GM21723 (cell line): ENCODE measurements at regions not wholly inside any gene's neighbourhood (a gene's known extent, or its start where the extent isn't known, plus 50 kb on each side); places are given as distances from the start of the nearest gene placed in this dataset.

ENCODE experiments used
- ATAC-seq: cut with Tn5 transposase; IDR thresholded peaks from one replicate; pipeline ENCODE4 v1.9.1; 2021; ENCODE audit warnings: mild to moderate bottlenecking, moderate library complexity; ENCODE audit not compliant: unreplicated experiment

GRCh38 chr10:111131168-111131799 is 54.5 kb downstream of the ADRA2A start:
- no peak for ATAC-seq

- no peak for ATAC-seq
These were observed 60.2 kb downstream of the ADRA2A start for GRCh38 chr10:111137007-111137406.

DNA sequence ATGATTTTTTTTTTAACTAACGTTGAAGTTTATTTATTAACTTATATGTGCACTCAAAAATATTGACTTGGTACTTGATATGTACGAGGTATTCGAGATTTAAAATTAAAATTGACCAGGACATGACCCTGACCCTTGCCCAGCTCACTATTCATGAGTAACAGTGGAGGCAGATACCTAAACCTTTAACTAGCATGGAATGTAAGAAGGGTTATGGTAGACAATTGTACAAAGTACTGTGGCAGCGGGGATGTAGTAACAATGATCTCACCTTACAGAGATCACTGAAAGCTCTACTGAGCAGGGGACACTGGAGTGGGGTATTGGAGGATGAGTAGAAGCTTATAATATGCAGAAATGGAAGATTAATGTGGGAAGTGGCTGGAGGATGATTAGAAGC is 60.8 kb downstream of the ADRA2A start:
- ATAC-seq, result no peak

GRCh38 chr10:111138544-111138943 is 61.7 kb downstream of the ADRA2A start:
- no peak for ATAC-seq

GRCh38 chr10:111139567-111139966 is 62.7 kb downstream of the ADRA2A start:
- ATAC-seq, result no peak

DNA sequence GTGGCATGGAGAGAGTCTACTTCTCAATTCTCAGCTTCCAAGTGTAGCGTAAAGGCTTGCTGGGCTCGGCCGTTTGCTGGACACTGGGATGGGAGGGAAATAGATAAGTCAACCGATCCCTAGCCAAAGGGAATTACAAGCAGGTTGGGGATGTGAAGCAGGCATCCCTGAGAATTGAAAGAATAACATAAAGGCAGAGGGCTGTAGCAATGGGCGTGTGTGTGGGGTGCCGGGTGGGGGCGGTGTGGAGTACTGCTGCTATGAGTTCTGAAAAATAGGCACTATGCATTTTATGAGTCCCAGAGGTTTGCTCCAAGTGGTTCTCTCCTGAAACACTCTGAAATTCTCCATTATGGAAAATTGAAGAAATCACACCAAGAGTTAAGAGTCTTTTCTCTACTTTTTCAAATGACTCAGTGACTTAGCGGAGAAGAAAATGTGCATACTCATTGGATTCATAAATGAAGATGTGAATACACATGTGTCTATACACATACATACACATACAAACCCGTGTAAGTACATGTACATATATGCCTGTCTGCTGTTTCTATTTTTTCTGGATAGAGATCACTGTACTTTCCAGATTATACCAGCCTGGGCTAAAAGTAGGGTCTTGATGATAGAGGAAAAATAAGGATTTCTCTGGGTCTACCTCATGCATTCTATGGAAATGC is 65.4 kb downstream of the ADRA2A start:
- no peak for ATAC-seq

DNA sequence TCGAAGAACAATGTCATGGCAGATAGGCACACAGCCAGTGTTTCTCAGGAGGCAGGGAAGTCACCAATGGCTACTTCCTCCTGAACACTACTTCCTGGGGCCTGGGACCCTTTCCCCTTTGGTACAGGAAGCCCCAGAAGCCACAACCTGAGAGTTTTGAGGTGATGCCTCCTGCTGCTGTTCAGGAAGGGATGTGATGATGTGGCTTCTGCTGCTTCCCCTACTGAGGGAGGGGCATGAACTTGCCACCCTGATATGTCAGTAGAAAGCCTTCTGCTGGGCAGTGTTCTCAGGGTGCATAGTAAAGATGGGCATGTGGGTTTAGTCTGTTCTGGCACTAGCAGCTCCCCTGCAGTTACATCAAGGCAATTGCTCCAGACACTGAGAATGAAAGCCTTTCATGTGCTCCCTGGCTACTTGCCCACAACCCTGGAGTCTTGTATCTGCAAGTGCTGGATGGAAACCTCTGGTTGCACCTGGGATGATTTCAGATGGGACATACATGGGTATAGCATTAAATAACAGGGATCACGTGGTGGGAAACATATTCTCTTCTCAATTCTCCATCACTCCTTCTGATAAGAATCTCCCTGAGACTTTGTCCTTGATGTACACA is 69.3 kb downstream of the ADRA2A start:
- no peak for ATAC-seq

- no peak for ATAC-seq
These were observed 71.2 kb downstream of the ADRA2A start for GRCh38 chr10:111148025-111148424.

DNA sequence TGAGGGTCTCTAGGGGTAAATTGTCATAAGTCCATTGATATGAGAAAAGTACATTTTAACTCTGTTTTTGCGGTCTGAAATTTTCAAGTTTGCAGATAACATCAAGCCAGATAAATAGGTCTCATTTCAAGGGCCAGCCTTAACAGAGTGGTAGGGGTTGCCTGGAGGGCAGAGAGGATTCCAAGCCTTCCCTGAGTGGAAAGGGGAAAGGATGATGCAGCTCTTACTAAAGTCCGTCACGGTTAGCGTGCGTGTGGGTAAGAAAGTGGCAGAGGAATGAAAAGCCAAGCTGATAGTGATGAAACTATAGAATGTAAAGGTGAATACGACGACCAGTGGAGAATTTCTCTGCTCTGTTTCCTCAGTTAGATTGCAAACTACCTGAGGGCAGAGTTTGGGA is 71.6 kb downstream of the ADRA2A start:
- no peak for ATAC-seq

GRCh38 chr10:111150691-111151090 is 73.9 kb downstream of the ADRA2A start:
- no peak for ATAC-seq

- ATAC-seq, result no peak
These were observed 74.9 kb downstream of the ADRA2A start for GRCh38 chr10:111151595-111152307.

DNA sequence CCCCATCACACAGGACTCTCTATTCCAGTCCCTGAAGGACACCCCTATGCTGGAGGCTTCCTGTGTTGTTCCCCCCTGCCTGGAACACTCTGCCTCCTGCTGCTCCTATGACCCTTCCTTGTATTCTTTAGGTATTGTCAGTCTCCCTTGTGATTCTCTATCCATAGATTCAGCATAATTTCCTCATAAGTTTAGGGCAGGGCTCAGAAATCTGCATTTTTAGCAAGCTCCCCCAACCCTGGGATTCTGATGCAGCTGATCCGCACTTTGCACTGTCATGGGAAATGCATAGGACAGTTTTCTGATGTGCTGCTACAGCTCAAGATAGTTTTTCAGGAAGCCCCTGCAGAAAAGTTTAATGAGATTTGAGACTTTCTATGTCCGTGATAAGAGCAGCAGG is 79.9 kb downstream of the ADRA2A start:
- no peak for ATAC-seq

DNA sequence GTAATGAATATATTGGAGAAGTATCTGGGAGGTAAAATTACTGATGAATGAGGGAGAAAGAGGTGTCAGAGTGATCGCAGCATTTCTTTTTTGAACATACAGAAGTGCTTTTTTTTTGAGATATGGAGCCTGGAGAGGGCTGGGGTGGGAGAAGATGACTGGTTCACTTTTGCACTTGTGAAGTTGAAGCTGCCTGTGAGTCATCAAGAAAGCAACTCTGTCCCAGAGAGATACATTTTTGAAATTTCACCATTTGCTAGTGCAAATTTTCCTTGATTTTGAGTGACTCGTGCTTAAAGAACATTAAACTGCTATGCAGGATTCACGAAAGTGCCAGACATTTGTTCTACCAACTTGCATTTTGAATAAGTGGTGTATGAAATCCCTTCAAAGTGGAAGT is 81.8 kb downstream of the ADRA2A start:
- ATAC-seq, result no peak

- ATAC-seq, result no peak
These were observed 84.5 kb downstream of the ADRA2A start for GRCh38 chr10:111161109-111161874.

- ATAC-seq, result no peak
These were observed 94.4 kb downstream of the ADRA2A start for GRCh38 chr10:111171183-111171582.

GRCh38 chr10:111175787-111176186 is 99.0 kb downstream of the ADRA2A start:
- ATAC-seq, result no peak

- no peak for ATAC-seq
These were observed 100.5 kb downstream of the ADRA2A start for GRCh38 chr10:111177379-111177778.

DNA sequence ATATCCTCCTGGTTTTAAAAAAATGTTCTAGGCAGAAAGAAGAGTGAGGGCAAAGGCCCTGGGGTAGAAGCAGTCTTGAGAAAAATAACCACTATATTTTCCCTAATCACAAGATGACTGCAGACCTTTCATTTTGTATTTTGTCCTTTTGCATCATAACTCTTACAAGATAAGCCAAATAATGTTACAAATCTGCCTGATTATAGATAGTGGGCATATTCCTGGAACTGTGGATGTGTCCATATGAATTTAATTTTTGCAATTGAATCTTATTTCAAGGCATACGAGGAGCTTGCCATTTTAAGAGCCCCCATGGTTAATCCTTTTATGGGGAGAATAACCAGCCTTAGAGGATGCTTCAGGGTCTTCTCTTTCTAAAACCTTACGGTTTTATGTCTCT is 102.7 kb downstream of the ADRA2A start:
- ATAC-seq, result no peak

- no peak for ATAC-seq
These were observed 109.5 kb downstream of the ADRA2A start for GRCh38 chr10:111186358-111186757.

DNA sequence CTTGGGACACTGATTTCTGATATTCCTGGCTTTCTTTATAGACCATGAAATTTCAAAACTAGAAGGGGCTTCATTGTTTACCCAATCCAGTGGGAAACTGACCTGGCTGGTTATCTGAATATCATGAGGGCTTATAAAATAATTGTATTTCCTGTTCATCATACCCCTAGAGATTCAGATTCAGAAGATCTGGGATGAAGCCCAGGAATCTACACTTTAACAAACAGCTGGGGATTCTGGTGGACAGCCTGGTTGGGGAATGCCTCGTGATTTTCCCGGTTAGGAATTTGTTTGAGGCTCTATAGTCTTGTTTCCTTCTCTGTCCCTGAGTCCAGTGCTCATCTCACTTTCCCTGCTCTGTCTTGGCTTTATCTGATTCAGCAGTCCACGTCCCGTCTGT is 110.3 kb downstream of the ADRA2A start:
- ATAC-seq, result no peak

DNA sequence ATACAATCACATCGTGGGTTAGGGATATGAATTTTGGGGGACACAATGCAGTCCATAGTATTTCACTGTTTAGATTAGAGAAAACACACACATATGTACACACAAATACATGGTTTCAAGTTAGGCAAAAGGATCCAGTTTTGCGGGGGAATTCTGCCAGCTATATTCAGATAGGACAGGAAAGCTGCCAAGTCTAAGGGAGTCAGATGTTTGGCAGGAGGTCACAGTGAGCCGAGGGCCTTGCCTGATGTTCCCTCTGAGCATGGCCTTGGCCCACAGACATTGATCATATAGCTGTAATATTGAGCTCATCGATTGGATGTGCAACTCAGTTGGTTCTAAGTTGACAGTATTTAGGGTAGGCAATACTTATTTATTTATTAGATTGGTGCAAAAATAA is 122.8 kb downstream of the ADRA2A start:
- no peak for ATAC-seq
